ENCODE measurements at regions not wholly inside any gene's neighbourhood (a gene's known extent, or its start where the extent isn't known, plus 50 kb on each side); places are given as distances from the start of the nearest gene placed in this dataset.
"Not testable (repeated sequence)": the region's sequence is repeated elsewhere in the genome, so short reads cannot be mapped to it uniquely, and the experiment has no call there.

- Histone ChIP-seq H3K4me3 (ENCODE audit: low read length) (no peak overlapping the region), H3K27ac (ENCODE audit: low read length) (no peak overlapping the region), H3K27me3 (ENCODE audit: control insufficient read depth, insufficient read depth) (no peaks in the 10 kb centered on the region), H3K4me1 (ENCODE audit: control insufficient read depth, insufficient read depth, low read length) (no peaks in the 10 kb centered on the region), H3K9me3 (ENCODE audit: control insufficient read depth, low read length) (no peaks in the 10 kb centered on the region)
- no peak for DNase-seq
- intact Hi-C loops (cut with DNase I), result no loop called here
- WGBS, result 61% methylated on average over 2 of the region's 2 CpGs
- ATAC-seq, result no peak
Observed at GRCh38 chr17:70447588-70447987, 278.3 kb downstream of the KCNJ2 start.

- 95% methylated on average over 12 of the region's 12 CpGs for WGBS
- intact Hi-C loops (cut with DNase I); H3K9me3 ChIP-seq (ENCODE audit: control insufficient read depth, low read length); DNase-seq; H3K4me3 ChIP-seq (ENCODE audit: low read length); H3K27ac ChIP-seq (ENCODE audit: low read length); H3K4me1 ChIP-seq (ENCODE audit: control insufficient read depth, insufficient read depth, low read length); ATAC-seq; H3K27me3 ChIP-seq (ENCODE audit: control insufficient read depth, insufficient read depth): not testable (repeated sequence)
Observed at GRCh38 chr17:70453075-70453474, 283.7 kb downstream of the KCNJ2 start.

DNA sequence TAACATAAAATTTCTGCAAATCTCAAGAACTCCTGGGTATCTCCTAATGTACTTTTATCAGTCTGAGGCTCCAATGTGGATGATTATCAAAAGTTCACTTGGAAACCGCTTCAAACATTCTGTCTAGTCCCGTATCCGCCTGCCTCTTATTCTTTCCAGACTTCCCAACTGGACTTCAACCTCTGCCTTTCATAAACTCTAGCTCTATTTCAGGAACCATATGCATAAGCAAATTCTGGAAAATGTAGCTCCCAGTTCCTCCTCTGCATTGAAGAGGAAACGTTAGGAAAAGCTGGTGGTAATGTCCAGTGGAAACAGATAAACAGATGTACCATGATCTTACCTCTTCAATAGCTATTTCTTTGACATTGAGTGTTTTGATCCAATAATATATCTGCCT lies 285.0 kb downstream of the KCNJ2 start:
- ATAC-seq (no peak), DNase-seq (no peak)
- intact Hi-C loops (cut with DNase I), result no loop called here
- Histone ChIP-seq H3K27ac (ENCODE audit: low read length) (no peak overlapping the region), H3K4me1 (ENCODE audit: control insufficient read depth, insufficient read depth, low read length) (no peaks in the 10 kb centered on the region), H3K4me3 (ENCODE audit: low read length) (no peak overlapping the region), H3K9me3 (ENCODE audit: control insufficient read depth, low read length) (no peaks in the 10 kb centered on the region), H3K27me3 (ENCODE audit: control insufficient read depth, insufficient read depth) (no peaks in the 10 kb centered on the region)
- 78% methylated on average over 4 of the region's 4 CpGs for WGBS

DNA sequence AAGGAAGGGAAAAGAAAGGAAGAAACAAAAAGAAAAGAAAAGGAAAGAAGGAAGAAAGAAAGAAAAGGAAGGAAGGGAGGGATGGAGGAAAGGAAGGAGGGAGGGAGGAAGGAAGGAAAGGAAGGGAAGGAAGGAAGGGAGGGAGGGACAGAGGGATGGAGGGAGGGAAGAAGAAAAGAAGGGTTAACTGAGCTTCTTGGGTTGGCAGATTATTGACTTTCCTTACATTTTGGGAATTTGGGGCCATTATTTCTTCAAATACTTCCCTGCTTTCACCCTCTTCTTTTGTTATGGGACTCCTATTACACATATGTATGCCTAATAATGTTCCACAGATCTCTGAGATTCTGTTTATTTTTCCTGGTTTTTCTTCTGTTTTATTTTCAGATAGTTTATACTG lies 285.6 kb downstream of the KCNJ2 start:
- H3K4me3 ChIP-seq (ENCODE audit: low read length), result no peak overlapping the region
- no peaks in the 10 kb centered on the region for H3K9me3 ChIP-seq (ENCODE audit: control insufficient read depth, low read length)
- no peak overlapping the region for H3K27ac ChIP-seq (ENCODE audit: low read length)
- H3K4me1 ChIP-seq (ENCODE audit: control insufficient read depth, insufficient read depth, low read length), result no peaks in the 10 kb centered on the region
- ATAC-seq (no peak), DNase-seq (no peak)
- no peaks in the 10 kb centered on the region for H3K27me3 ChIP-seq (ENCODE audit: control insufficient read depth, insufficient read depth)
- intact Hi-C loops (cut with DNase I), result no loop called here

DNA sequence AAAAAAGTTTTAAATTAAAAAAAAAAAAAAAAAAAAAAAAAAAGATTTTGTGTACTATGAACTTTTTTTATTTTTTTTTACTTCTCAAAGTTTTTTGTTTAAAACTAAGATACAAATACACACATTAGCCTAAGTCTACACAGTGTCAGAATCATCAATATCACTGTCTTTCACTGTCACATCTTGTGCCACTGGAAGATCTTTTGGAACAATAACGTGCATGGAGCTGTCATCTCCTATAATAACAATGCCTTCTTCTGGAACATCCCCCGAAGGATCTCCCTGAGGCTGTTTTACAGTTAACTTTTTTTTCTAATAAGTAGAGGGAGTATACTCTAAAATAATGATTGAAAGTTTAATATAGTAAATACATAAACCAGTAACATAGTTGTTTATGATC lies 295.7 kb downstream of the KCNJ2 start:
- 63% methylated on average over 2 of the region's 2 CpGs for WGBS
- no peak overlapping the region for H3K27ac ChIP-seq (ENCODE audit: low read length)
- H3K9me3 ChIP-seq (ENCODE audit: control insufficient read depth, low read length), result no peaks in the 10 kb centered on the region
- intact Hi-C loops (cut with DNase I), result no loop called here
- no peaks in the 10 kb centered on the region for H3K27me3 ChIP-seq (ENCODE audit: control insufficient read depth, insufficient read depth)
- DNase-seq (no peak), ATAC-seq (no peak)
- H3K4me1 ChIP-seq (ENCODE audit: control insufficient read depth, insufficient read depth, low read length), result no peaks in the 10 kb centered on the region
- no peak overlapping the region for H3K4me3 ChIP-seq (ENCODE audit: low read length)

DNA sequence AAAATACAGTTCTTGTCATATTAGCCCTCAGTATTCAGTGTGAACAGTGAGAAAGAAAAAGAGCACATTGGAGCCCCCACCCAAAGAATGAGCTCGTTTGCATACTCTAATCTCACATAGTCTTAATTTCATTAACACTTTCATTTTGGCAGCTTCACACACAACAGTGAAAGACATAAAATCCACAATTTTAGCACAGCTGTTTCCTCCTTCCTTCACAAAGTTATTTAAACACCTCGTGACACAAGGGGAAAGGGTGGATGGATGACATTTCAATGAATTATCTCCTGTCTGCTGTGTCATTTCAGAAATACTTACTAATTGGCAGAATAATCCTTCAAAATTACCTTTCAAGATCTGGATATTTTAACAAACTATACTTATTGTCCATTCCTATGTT lies 299.3 kb downstream of the KCNJ2 start:
- no peak for ATAC-seq
- no peak for DNase-seq
- intact Hi-C loops (cut with DNase I), result no loop called here
- no peaks in the 10 kb centered on the region for H3K27me3 ChIP-seq (ENCODE audit: control insufficient read depth, insufficient read depth)
- H3K4me1 ChIP-seq (ENCODE audit: control insufficient read depth, insufficient read depth, low read length), result no peaks in the 10 kb centered on the region
- WGBS, result 55% methylated on average over 2 of the region's 2 CpGs
- no peaks in the 10 kb centered on the region for H3K9me3 ChIP-seq (ENCODE audit: control insufficient read depth, low read length)
- H3K4me3 ChIP-seq (ENCODE audit: low read length), result no peak overlapping the region
- no peak overlapping the region for H3K27ac ChIP-seq (ENCODE audit: low read length)

DNA sequence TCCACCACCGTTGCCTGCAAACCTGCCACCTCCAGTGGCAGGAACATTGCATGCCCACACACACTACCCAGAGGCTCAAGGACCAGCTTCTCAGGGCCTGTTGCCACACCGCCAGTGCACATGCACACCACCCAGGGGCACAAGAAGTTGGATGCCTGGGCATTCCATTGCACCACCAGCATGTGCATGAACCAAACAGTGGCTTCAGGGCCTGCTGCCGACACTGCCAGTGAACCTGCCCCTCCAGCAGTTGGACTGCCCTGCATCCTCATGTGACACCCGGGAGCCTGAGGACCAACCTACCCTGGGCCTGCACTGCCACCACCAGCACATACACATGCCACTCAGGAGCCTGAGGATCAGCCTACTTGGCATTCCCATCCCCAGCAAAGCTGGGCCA lies 303.7 kb downstream of the KCNJ2 start:
- no peak for ATAC-seq
- Histone ChIP-seq H3K4me3 (ENCODE audit: low read length) (no peak overlapping the region), H3K4me1 (ENCODE audit: control insufficient read depth, insufficient read depth, low read length) (no peaks in the 10 kb centered on the region), H3K9me3 (ENCODE audit: control insufficient read depth, low read length) (no peaks in the 10 kb centered on the region), H3K27me3 (ENCODE audit: control insufficient read depth, insufficient read depth) (no peaks in the 10 kb centered on the region), H3K27ac (ENCODE audit: low read length) (no peak overlapping the region)
- WGBS, result 93% methylated on average over 4 of the region's 4 CpGs
- intact Hi-C loops (cut with DNase I), result no loop called here
- DNase-seq, result no peak

DNA sequence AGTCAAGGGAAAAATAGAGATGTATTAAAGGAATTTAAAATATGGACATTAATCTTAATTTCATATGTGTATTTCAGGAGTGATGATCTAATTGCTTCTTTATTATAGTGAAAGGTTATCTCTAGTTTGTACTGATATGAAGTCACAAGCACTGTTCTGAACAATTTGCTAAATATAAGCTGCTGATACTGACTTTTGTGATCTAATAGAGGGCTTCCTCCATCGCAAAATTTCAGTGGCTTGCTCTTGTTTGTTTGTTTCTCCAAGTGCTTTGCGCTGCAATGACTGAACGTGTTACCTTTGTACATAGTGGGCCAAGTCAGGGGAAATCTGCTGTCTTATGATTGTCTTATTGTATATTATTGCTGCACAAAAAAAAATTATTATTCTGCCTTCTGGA lies 307.0 kb downstream of the KCNJ2 start:
- H3K27ac ChIP-seq (ENCODE audit: low read length), result no peak overlapping the region
- H3K27me3 ChIP-seq (ENCODE audit: control insufficient read depth, insufficient read depth), result no peaks in the 10 kb centered on the region
- WGBS, result 42% methylated on average over 3 of the region's 3 CpGs
- DNase-seq (no peak), ATAC-seq (peak; percentile 38 to 61)
- H3K9me3 ChIP-seq (ENCODE audit: control insufficient read depth, low read length), result no peaks in the 10 kb centered on the region
- H3K4me1 ChIP-seq (ENCODE audit: control insufficient read depth, insufficient read depth, low read length), result peaks cover 2% of the 10 kb centered on the region
- intact Hi-C loops (cut with DNase I), result no loop called here
- no peak overlapping the region for H3K4me3 ChIP-seq (ENCODE audit: low read length)

- H3K9me3 ChIP-seq (ENCODE audit: control insufficient read depth, low read length), result no peaks in the 10 kb centered on the region
- no peak overlapping the region for H3K27ac ChIP-seq (ENCODE audit: low read length)
- peaks cover 2% of the 10 kb centered on the region for H3K4me1 ChIP-seq (ENCODE audit: control insufficient read depth, insufficient read depth, low read length)
- 36% methylated on average over 5 of the region's 5 CpGs for WGBS
- intact Hi-C loops (cut with DNase I), result no loop called here
- DNase-seq (peak in 2 of 3 donors; percentile 58 to 73), ATAC-seq (peak; percentile 74 to 89)
- H3K27me3 ChIP-seq (ENCODE audit: control insufficient read depth, insufficient read depth), result no peaks in the 10 kb centered on the region
- no peak overlapping the region for H3K4me3 ChIP-seq (ENCODE audit: low read length)
Observed at GRCh38 chr17:70478902-70479301, 309.6 kb downstream of the KCNJ2 start.

GRCh38 chr17:70479779-70480178 lies 310.4 kb downstream of the KCNJ2 start:
- ATAC-seq, result no peak
- intact Hi-C loops (cut with DNase I), result no loop called here

DNA sequence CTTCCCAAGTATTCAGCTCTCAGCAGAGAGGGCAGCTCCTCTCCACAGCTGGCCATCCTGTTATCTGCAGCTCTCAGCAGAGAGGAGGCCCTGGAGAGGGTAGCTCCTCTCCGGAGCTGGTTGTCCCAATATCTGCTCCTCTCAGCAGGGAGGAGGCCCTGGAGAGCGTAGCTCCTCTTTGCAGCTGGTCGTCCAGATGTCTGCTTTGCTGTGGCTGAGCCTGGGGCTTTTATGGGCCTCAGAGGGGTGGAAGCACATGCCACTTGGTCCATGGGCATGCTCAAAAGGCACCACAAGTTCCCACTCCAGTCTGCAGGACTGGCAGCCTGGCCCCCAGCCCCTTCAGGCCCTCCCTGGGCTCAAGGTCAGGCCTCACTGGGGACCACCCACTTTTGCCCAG lies 314.3 kb downstream of the KCNJ2 start:
- H3K4me3 ChIP-seq (ENCODE audit: low read length), result no peak overlapping the region
- 77% methylated on average over 3 of the region's 3 CpGs for WGBS
- no peak for ATAC-seq

More at GRCh38 chr17:70479779-70480178, 310.4 kb downstream of the KCNJ2 start:
- no peaks in the 10 kb centered on the region for H3K27me3 ChIP-seq (ENCODE audit: control insufficient read depth, insufficient read depth)
- no peak for DNase-seq
- H3K27ac ChIP-seq (ENCODE audit: low read length), result no peak overlapping the region
- H3K4me3 ChIP-seq (ENCODE audit: low read length), result no peak overlapping the region
- H3K4me1 ChIP-seq (ENCODE audit: control insufficient read depth, insufficient read depth, low read length), result peaks cover 2% of the 10 kb centered on the region
- H3K9me3 ChIP-seq (ENCODE audit: control insufficient read depth, low read length), result no peaks in the 10 kb centered on the region

GRCh38 chr17:70484050-70484449 lies 314.7 kb downstream of the KCNJ2 start:
- H3K27me3 ChIP-seq (ENCODE audit: control insufficient read depth, insufficient read depth), result no peaks in the 10 kb centered on the region
- H3K9me3 ChIP-seq (ENCODE audit: control insufficient read depth, low read length), result no peaks in the 10 kb centered on the region
- 89% methylated on average over 4 of the region's 4 CpGs for WGBS
- H3K4me1 ChIP-seq (ENCODE audit: control insufficient read depth, insufficient read depth, low read length), result no peaks in the 10 kb centered on the region
- DNase-seq (no peak), ATAC-seq (peak in 1 of 2 donors; percentile 36)
- intact Hi-C loops (cut with DNase I), result no loop called here
- no peak overlapping the region for H3K27ac ChIP-seq (ENCODE audit: low read length)
- no peak overlapping the region for H3K4me3 ChIP-seq (ENCODE audit: low read length)

More for the DNA sequence above, 314.3 kb downstream of the KCNJ2 start:
- no peak for DNase-seq
- intact Hi-C loops (cut with DNase I), result no loop called here
- no peak overlapping the region for H3K27ac ChIP-seq (ENCODE audit: low read length)
- no peaks in the 10 kb centered on the region for H3K27me3 ChIP-seq (ENCODE audit: control insufficient read depth, insufficient read depth)
- no peaks in the 10 kb centered on the region for H3K9me3 ChIP-seq (ENCODE audit: control insufficient read depth, low read length)
- H3K4me1 ChIP-seq (ENCODE audit: control insufficient read depth, insufficient read depth, low read length), result peaks cover 2% of the 10 kb centered on the region
